Upper lobe of left lung (tissue), 4 donors: ENCODE measurements at regions not wholly inside any gene's neighbourhood (a gene's known extent, or its start where the extent isn't known, plus 50 kb on each side); places are given as distances from the start of the nearest gene placed in this dataset.

Experiments used
- CTCF ChIP-seq, 6 experiments: fragments of 450-650 bp in 4 of 6; fragments of 200-600 bp in 2 of 6; sonication (generic) in 2 of 6; IDR thresholded peaks; one replicate each; pipeline ENCODE4 v1.5.1; 2016 to 2019; ENCODE audit warnings: antibody characterized with exemption in 6 of 6
- POLR2A ChIP-seq, 4 donors: fragments of 450-650 bp; IDR thresholded peaks; one replicate each; pipeline ENCODE4 v1.5.1; 2016 to 2017; ENCODE audit warnings: antibody characterized with exemption in 4 of 4, mild to moderate bottlenecking in 2 of 4
- POLR2AphosphoS5 ChIP-seq, 2 donors: sonication (generic); formaldehyde crosslinking; IDR thresholded peaks; one replicate each; pipeline ENCODE4 v1.5.1; 2017; ENCODE audit warnings: antibody characterized with exemption in 2 of 2

GRCh38 chr5:30405821-30406220, 787.7 kb upstream of the CDH6 start:
- TF ChIP-seq CTCF (IDR thresholded peaks at IDR 0.05), result no peak
- no peak for TF ChIP-seq POLR2A (IDR thresholded peaks at IDR 0.05)
- no peak for TF ChIP-seq POLR2AphosphoS5 (IDR thresholded peaks at IDR 0.05)
